HG02763 (cell line): ENCODE measurements at regions not wholly inside any gene's neighbourhood (a gene's known extent, or its start where the extent isn't known, plus 50 kb on each side); places are given as distances from the start of the nearest gene placed in this dataset.
"Not testable (repeated sequence)": the region's sequence is repeated elsewhere in the genome, so short reads cannot be mapped to it uniquely, and the experiment has no call there.

Experiments
- ATAC-seq: cut with Tn5 transposase; IDR thresholded peaks from one replicate; pipeline ENCODE4 v1.9.1; 2021; ENCODE audit warnings: mild to moderate bottlenecking, moderate library complexity; ENCODE audit not compliant: unreplicated experiment

DNA sequence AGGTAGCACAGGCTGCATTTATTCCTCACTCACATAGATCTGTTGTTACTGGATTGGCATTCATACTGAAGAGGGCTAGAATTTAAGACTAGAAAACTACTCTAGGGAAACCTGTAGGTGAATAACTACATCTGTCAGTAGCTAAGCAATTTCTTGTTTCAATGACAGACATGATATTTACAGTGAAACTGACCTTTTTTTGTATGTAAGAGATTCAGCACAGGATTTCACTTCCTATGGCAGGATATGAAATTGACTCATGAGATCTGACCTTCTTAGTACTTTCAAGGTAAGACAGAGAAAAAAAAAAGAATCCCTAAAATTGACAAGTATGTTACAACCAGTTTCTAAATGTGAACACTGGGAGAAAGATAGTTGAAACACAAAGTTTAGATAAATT is 189.8 kb upstream of the SLC16A7 start:
- ATAC-seq = no peak

DNA sequence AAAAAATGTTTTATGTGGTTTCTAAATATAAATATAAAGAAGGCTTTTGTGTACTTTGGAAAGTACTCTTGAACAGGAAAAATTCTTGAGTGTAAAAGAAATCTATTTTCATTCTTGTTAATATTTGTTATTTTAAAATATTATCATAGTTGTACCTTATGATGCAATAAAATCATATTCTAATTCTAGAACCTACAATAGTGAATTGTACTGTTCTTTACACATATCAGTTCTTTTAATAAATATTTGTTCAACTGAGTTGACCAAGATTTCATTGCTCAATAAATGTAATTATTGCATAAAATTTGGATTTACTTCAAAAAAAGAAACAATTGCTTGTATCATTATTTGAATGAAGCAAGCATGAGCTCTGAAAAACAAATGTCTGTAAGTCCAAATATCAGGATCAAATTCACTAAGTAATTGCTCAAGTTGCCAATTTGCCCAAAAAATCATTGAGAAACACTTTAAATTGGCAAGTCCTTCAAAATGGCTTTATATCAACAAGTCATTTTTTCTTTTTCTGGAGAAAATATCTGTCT is 191.6 kb upstream of the SLC16A7 start:
- ATAC-seq = no peak

DNA sequence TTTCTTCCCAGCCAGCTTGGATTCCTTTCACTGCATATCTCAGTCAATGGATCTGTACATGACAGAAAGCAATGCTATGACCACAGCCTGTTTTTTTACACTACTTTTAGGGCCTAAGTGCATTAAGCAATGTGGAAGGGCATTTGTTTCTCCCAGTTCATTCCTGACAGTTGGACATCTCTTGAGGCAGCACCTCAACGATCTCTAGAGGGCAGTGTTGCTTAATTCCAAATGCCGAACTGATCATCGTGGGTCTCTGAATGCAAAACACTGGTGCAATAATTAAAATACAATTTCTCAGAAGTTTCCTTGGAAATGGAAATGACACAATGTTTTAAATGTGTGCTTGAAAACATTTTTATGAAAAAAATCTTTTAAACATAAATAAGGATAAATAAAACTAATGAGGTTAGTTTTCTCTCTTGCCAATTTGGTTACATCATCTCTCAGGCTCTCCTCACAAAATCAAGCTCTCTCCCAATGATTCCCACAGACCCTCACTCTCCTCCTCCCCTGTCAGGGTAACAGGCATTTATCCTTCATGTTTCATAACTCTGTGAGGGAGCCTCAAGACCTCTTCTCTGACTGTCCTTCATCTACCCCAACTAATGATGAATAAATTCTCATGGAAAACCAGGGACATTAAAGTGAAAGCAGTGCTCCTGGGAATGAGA is 192.4 kb upstream of the SLC16A7 start:
- peak; percentile 74 for ATAC-seq

DNA sequence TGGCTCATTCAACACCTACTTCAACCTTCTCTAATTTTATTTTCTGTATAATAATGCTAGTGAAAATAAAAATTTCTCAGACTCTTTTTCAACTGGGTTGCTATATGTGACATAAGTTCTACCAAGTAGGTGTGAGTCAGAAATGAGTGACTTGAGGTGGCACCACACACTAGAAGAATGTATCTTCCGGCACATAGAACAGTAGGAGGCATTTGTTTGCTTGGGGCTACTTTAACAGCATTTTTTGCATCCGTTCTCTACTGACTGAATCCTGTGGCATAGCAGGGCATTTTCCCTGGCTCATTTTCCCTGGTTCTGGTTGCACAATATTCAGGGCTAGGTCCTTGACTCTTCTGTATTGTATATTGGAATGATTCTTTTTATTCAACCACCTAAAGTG is 194.0 kb upstream of the SLC16A7 start:
- no peak for ATAC-seq

DNA sequence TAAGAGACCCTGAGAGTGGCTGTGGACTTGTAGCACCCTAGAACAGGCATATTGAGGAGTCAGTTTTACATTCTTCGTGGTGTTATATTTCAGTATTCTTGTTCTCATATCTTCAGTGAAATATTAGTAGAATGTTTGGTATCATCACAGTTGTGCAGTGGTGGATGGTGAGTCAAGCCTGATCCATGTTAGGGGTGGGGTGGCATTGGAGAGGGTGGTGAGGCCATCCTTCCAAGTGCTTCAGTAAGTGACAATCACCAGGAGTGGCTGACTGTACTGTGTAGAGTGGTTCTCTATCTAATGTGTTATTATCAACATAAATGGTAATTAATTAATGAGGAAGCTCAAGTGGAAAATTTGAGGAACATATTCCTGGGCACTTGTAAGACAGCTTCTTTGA is 197.7 kb upstream of the SLC16A7 start:
- no peak for ATAC-seq

DNA sequence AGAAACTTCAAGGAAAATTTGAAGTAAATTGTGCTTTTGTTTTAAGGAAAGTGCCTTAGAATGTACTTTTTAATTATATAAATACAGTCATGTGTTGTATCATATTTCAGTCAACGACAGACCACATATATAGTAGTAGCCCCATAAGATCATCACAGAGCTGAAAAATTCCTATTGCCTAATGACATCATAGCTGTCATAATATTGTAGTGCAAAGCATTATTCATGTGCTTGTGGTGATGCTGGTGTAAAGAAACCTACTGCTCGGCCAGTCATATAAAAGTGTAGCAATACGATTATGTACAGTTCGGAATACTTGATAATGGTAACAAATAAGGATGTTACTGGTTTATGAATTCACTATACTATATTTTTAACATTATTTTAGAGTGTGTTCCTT is 198.9 kb upstream of the SLC16A7 start:
- ATAC-seq = no peak

DNA sequence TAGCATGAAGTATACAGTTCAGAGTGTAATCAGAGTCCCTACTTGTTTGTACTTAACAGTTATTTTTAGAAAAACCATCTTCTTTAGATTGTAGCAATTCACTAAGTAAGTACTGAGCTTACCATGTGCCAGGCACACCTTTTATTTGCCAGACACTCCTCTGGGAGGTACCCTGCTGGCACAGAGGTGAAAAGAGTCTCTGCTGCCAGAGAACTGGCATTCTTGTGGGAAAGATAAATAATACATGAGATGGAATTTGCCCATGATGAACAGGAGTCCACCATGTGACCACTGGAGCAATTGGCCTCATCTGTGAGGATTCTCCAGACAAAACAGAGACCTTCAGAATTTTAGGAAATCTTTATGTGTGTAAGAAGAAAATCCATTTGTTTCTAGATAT is 199.3 kb upstream of the SLC16A7 start:
- ATAC-seq = no peak

DNA sequence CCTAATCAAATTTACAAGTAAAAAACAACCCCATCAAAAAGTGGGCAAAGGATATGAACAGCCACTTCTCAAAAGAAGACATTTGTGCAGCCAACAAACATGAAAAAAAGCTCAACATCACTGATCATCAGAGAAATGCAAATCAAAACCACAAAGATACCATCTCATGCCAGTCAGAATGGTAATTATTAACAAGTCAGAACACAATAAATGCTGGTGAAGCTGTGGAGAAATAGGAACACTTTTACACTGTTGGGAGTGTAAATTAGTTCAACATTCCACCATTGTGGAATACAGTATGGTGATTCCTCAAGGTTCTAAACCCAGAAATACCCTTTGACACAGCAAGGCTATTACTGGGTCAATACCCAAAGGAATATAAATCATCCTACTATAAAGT is 200.5 kb upstream of the SLC16A7 start:
- not testable (repeated sequence) for ATAC-seq

DNA sequence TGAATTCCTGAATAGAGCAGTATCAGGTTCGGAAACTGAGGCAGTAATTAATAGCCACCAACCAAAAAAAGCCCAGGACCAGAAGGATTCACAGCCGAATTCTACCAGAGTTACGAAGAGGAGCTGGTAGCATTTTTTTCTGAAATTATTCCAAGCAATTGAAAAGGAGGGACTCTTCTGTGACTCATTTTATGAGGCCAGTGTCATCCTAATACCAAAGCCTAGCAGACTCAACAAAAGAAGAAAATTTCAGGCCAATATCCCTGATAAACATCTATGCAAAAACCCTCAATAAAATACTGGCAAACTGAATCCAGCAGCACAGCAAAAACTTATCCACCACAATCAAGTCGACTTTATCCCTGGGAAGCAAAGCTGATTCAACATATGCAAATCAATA is 202.3 kb upstream of the SLC16A7 start:
- ATAC-seq = no peak

DNA sequence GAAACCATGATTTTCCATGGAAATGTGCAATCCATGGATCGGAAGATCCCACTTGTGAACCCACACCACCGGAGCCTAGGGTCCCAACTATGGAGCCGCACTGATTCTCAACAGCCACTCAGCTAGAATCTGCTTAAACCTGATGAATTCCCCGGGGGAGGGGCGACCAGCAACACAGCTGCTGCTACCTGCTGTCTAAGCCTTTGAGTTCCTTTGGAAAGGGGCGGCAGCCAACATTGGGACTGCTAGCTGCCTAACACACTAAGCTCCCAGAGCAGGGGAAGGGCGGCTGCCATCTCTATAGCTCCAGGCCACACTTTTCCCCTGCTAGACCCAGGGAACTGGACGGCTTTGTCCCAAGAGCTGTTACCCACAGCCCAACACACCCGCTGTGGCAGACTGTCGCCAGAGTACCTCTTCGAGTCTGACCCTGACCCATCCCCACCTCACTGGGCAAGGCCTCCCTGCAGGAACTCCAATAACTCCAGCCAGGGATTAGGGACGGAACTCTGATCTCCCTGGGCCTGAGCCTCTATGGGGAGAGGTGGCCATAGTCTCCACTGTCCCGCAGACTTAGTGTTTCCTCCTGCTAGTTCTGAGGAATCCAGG is 205.8 kb upstream of the SLC16A7 start:
- no peak for ATAC-seq

DNA sequence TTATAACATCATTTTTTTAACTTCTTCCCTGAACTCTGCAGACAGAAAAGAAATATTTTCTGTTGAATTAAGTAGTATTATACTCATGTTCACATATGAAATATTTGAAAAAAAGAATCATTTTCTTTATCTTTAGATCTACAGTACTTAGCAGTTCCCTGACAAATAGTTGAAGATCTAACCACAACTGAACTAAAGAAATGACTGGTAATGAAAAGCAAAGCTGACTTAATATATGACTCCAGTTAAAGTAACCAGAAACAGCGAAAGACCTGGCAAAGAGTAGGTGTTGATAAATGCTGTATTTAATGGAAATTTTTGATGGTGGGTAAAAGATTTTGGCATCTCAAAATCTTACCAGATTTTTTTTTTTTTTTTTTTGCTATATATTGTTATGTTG is 207.1 kb upstream of the SLC16A7 start:
- no peak for ATAC-seq

DNA sequence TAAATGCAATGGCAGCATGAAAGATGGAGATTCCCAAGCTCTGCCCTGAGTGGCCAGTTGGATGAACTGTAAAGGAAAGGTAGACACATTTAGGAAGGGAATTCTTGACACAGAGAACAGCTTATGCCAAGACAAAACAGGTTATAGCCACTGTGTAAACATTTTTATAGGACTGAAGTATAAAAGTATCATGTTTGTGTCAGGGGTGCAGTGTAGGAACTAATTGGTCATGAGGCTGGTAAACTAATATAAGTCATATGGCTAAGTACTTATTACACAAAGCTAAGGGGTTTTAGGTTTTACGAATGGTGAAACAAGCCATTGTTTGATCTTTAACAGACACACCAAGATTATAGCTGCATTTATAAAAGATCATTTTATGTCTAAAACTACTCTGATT is 207.7 kb upstream of the SLC16A7 start:
- ATAC-seq = no peak

DNA sequence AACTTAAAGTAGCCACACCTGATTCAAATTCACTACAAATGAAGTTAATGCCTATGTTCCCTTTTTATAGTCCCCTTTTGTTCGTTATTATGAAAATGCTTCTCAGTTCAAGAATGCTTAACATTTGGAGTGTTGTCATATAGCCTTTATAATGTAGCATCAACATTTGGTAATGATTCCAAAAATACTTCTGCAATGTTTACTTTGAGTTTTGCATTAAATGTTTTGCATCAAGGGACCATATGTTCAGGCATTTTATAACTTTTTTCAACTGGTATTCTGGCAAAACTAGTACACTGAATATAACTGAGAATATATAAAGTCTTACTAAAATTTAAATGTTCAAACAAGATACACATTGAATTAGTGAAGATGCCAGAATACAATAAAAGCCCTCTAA is 209.6 kb upstream of the SLC16A7 start:
- no peak for ATAC-seq

DNA sequence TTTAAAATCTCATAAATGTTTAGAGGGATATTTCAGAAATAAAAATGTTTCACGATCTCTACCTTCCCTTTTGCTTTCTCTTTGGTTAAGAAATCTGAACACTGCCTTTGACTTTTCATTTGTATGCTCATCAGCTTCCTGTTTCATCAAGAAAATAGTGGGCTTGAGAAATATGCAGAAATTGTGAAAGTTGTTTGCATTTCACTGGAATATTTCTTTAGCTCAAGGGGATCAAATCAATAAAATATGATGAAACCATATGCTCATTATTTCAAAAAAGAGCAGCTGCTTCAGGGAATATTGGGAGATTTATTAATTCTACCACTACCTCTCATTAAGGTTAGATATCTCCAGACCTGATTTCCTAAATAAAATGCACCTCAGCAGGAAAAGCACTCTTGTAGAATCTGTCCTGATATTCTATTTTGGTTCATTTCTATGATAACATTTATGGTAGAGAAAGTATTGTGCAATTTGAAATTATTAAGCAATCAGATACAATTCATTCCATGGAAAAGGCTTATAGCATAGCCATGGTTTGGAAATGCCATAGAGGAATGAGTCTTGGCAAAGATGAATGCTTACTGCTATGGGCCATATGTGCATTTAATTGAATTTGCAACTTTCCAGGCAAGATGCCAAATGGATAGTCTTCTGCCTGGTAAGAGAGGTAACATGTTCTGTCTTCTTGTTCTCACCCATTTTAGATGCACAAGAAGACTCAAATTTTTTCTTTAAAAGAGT is 212.6 kb upstream of the SLC16A7 start:
- ATAC-seq = no peak

DNA sequence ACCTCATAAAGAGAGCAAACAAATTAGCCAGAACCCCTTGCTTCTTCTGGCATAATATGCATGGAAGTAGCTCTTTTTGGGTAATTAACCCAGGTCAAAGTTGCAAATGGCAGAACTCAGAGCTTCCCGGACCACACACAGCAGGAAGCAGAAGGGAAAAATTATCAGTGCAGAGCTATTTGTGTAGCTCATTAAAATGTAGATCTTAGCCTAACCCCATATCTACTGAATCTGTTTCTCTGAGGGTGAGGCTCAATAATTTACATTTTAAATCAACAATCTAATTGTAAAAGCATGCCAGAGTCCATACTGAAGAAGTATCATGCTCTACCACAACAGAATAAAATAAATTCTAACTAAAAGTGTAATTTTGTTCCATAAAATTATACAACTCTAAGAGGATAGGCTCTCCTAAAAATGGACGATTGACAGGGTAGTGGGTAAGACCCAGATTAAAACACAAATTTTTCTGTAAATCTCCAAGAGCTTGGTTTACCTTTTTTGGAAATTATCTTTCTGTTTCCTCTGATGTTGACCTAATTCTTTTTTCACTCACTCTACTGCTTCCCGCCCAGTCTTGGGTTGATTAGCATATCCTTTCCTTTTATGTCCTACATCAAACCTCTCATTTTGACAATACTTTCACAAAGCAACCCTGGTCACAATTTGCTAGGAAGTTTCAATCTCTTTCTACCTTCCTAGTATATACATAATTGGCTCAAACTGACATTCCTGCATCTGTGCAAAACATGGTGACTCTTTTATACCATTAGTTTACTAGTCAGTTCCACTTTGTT is 213.3 kb upstream of the SLC16A7 start:
- no peak for ATAC-seq

DNA sequence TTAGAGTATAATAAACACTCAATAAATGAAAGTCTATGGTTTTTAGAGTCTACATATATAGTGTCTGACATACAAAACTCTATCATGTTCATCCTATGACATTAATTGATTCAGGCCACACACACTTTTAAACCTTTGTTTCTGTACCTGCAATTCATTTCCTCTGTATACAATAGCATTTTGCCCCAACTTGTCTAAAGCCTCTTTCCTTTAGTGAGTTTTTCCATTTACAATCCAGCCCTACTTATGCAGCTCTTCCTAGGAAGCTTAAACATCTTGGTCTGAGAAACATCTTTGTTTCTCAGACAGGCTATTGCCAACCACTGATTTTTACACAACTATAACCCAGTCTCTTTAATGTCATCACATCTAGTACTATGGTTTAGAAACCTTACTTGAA is 214.7 kb upstream of the SLC16A7 start:
- no peak for ATAC-seq

DNA sequence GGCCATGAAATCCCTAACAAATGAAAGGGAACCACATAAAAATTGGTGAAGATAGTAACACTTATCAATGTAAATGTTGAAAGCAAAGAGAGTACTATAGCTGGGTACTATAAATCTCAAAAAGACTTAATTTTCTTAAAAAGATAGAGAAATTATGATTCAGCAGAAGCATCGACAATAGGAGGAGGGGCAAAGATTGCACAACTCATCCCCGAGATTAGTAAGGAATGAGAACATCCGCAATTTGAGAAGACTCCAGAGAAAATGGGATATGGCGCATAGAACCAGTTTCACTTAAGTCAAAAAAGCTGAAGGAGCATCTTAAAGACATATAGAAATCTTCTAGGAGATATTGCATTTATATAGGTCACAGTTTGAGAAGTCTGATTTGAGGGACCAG is 220.2 kb upstream of the SLC16A7 start:
- no peak for ATAC-seq

DNA sequence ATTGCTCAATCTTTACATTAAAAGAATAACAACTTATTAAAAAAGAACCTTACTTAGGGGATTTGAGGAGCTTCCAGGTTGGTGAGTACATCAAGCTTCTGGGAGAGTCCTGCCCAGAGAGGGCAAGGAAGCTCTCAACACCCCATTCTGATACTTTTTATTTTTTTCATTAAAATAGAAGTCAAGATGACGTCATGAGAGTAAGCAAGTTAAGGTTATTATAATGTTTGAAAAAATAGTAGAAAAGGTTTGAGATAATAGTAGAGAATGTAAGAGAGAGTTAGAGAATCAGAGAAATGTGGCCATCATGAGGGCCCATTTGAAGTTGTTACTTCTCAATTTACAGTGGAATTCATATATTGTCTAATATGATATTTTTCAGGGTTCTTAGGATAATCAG is 221.0 kb upstream of the SLC16A7 start:
- ATAC-seq = no peak

DNA sequence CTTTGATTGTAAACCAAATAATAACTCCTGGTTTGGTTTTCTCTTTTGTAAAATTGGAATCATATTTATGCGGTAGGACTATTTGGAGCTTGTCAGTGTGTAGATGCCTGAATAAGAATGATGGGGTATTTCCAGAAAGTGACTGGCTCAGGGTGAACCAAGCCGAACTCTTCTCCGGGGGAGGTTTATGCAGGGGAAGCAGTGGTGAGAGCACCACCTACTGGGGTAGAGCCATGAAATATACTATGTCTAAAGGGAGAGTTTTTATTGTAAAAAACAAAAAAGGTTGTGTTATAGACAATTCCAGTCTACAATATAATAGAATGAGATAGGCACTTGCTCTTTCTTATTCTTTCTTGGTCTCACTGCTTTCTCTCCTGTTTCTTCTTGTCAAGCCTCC is 222.9 kb upstream of the SLC16A7 start:
- no peak for ATAC-seq

DNA sequence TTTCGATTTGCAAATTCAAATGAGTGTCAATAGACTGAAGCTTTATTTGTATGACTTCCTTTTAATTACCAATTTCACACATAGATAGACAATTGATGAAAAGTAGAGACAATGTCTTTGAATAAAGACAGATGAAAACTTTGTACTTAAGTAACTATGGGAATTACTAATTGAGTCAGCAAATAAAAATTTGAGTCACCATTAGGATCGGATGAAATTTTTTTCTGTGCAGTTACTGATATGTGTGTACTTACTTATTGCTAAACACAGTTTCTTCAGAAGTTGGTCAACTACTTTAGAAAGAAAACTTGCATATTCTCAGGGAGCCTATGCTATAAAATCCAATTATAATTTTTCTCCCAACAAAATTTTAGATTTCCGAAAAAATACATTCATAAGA is 224.9 kb upstream of the SLC16A7 start:
- ATAC-seq = no peak

DNA sequence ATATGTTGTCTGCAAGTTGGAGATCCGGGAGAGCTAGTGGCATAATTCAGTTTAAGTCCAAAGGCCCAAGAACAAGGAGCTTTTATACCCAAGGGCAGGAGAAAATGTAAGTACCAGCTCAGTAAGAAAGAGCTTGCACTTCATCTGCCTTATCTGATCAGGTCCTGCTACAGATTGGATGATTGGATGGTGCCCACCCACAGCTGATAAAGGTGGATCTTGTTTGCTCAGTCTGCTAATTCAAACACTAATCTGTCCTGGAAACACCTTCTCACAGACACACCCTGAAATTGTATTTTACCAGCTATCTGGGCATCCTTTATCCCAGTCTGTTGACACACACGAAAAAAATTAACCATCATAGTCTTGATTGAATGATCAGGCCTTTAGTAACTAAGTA is 230.7 kb upstream of the SLC16A7 start:
- ATAC-seq = no peak
